ENCODE measurements at regions not wholly inside any gene's neighbourhood (a gene's known extent, or its start where the extent isn't known, plus 50 kb on each side); places are given as distances from the start of the nearest gene placed in this dataset.
"Not testable (repeated sequence)": the region's sequence is repeated elsewhere in the genome, so short reads cannot be mapped to it uniquely, and the experiment has no call there.

DNA sequence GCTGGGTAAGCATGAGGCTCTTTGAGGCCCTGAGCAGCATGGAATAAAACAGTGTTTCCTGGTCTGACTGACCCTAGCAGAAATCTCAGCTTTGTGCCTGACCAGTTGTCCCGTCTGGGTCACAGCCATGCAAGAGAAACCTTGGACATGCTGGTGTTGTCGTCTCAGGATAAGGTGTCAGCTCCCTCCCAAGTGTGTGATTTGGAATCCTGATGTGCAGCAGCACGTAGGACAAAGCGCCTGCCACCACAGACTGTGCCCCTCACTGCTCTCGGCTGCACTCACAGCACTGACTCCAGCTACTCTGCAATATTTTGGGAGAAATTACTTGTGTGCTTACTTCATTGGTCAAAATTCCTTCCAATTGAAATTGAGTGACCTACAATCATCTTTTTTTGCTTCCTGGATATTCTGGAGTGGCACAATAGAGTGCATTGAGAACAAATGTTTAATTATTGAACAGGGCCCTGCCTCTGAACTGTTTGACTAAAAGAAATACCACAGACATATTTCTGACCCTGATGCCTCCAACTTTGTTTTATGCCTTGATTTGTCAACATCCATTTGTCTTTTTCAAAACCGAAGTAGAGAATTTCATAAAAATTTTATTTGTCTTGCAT, 352.4 kb downstream of the SOCS6 start:
- no peak for DNase-seq

DNA sequence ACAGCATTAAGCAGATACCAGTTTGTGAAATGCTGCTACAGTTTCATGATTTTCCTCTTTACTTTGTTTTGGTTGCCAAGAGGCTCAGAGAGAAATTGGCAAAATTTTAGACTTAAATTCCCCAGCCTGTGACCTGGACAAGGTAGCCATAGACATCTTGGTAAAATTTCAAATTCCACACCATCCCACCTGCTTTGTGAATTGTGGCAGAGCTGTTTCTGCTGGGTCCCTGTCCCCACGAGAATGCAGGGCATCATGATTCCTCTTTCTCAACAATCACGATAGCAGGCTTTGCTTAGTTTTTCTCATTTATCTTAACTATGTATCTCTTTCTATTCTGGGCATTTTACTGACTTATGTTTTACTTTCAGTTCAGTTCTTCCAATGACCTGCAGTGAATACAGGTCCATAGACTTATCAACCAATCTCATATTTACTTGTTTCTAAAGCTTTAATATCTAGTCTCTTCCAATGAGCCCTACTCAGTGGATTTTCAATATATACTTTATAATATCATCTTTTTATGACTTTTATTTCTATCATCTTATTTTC, 351.6 kb downstream of the SOCS6 start:
- no peak for DNase-seq

GRCh38 chr18:70636991-70637390, 348.1 kb downstream of the SOCS6 start:
- DNase-seq = no peak

DNA sequence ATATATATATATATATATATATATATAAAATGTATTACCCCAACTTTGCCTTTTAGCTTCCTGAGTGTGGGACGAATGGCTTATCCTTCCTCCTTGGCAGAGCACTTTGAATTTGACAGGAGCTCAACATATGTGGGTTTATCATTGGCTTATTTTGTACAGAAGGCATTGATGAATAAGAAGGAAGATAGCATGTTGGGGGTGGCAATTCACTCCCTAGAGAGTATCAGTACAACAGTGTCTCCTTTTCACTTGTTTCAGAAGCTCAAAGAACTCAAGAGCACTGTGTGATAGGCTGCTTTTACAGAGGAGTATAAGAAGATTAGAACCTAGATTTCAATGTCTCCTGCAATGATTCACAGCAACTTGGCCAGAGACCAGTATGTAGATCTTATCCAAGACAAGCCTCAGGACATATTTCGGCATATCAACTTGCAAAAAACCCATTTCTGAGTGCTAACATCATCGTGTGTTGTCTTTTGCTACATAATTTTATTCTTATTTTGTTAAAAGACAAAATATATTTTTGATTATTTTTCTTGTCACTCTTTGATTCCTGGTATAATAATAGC, 345.8 kb downstream of the SOCS6 start:
- DNase-seq = no peak

- DNase-seq = peak; percentile 33
These were observed 338.4 kb downstream of the SOCS6 start for GRCh38 chr18:70627182-70627802.

GRCh38 chr18:70622622-70623419, 334.0 kb downstream of the SOCS6 start:
- DNase-seq = peak; percentile 28

- peak; percentile 65 for DNase-seq
These were observed 332.9 kb downstream of the SOCS6 start for GRCh38 chr18:70621710-70622109.

GRCh38 chr18:70620837-70621612, 332.2 kb downstream of the SOCS6 start:
- no peak for DNase-seq

- no peak for DNase-seq
These were observed 328.3 kb downstream of the SOCS6 start for GRCh38 chr18:70617020-70617763.

DNA sequence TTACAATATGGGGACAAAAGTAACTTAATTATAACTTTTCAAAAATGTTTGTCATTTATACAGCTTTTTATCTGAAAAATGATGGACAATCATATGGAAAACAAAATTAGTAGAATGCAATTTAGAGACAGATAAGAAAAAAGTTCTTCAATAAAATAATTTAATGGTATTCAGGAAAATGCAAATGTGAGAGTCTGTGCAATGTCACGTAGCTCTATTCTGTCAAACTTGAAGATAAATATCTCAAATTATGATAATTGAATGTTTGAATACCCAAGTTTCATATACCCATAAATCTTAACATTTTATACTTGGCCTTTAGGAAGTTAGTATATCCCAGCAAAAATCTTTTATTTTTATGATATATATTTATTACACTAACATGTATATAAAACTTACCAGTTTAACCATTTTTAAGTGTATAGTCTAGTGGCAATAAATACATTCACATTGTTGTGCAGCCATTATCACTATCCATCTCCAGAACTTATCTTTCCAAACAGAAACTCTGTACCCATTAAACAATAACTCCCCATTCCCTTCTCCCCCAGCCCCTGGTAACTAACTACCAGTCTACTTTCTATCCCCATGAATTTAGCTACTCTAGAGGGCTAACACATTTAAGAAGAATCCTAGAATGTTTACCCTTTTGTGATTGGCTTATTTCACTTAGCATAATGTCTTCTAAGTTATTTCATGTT, 311.5 kb downstream of the SOCS6 start:
- DNase-seq = no peak

DNA sequence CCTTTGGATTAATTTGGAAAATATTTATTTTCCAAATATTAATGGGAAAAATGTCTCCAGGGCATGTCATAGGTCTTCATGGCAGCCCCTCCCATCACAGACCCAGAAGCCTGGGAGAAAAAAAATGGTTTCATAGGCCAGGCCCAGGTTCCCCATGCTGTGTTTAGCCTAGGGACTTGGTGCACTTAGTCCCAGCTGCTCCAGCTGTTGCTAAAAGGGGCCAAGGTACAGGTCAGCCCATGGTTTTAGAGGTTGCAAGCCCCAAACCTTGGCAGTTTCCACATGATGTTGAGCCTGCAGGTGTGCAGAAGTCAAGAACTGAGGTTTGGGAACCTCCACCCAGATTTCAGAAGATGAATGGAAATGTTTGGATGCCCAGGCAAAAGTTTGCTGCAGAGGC, 309.6 kb downstream of the SOCS6 start:
- DNase-seq = no peak

DNA sequence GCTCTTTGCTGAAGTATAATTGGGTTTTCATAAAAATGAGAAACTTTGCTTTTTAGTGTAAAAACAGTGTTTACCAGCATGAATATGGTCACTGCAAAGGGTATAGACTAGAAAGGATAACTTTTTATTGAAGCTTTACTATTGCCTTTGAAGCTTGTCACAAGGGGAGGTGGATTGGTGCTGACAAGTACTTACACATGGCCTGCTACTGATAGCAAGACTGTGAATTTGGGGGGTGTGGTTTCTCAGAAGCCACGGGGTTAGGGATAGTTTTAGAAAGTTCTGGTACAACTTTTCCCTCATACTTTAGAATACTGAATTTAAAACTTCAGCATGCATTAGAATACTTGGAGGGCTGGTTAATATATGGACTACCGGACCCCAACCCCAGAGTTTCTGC, 294.1 kb downstream of the SOCS6 start:
- no peak for DNase-seq

DNA sequence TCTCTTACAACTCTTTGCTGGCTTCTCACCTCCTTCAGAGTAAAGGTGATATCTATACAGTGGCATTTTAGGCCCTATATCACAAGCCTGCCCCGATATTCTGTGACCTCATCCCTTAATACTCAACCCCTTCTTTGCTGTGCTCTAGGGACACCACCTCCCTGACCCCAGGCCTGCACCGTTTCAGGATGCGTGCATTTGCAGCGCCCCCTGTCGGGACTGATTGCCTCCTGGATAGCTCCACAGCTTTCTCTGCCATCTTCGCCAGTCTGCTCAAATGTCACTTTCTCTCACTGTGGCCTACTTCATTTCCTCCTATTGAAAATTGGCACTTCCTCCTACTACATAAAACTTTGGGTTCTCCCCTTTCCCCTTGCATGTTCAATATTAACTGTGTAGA, 289.6 kb downstream of the SOCS6 start:
- DNase-seq = peak; percentile 61

- DNase-seq = no peak
These were observed 288.2 kb downstream of the SOCS6 start for GRCh38 chr18:70577023-70577420.

DNA sequence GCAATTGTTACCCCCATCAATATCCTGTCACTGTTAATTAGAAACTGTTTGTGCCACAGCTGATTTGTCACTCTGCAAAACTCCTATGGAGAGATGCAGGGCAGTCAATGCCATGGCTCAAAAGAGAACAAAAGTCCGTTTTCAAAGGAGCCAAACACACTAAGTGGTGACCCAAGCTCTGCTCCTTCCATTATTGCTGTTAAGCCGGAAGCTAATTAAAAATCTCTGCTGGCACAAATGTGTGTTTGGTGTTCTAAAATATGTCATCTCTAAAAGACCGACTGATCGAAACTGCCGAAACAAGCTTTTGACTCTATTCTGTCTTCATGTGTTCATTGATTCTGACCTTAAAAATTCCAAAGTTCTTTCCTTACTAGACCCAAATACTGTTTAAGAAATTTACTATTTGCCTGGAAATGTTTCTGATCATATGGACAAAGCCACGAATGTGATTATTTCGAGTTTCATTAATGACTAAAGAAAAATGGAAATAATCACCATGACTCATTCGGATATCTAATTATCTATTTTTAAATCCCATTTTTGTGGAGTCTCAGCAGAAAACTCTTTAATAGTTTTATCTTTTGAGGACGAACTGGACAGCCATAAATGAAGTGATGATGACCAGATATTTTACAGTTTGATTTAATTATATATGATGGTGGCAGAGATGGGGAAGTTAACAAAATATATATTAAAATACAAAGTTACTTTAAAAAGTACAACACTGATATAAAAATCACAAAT, 287.6 kb downstream of the SOCS6 start:
- no peak for DNase-seq

DNA sequence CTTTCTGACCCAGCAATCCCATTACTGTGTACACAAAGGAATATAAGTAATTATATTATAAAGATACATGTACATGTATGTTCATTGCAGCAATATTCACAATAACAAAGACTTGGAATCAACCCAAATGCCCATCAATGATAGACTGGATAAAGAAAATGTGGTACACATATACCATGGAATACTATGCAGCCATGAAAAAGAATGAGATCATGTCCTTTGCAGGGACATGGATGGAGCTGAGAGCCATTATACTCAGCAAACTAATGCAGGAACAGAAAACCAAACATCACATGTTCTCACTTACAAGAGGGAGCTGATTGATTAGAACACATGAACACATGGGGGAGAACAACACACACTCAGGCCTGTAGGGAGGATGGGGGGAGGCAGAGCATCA, 286.1 kb downstream of the SOCS6 start:
- DNase-seq = not testable (repeated sequence)

- DNase-seq = not testable (repeated sequence)
These were observed 280.8 kb downstream of the SOCS6 start for GRCh38 chr18:70569647-70570046.

DNA sequence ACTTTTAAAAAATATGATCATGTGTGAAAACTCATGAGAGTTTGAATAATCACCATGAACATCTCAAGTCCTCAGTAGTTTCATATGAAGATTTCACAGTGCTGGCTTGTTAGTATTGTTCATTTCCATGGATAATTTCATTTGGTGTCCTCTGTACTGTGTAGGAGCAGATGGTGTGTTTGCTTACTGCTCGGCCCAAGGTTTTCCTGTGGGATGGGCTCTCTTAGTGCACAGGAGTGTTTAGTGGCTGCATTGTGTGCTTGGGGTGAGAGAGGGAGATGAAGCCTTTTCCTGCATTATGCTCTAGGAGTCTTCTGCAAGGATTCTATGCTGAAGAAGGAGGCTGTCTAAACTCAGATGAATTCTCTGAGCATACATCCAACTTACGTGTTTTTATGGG, 270.6 kb downstream of the SOCS6 start:
- peak; percentile 93 for DNase-seq

DNA sequence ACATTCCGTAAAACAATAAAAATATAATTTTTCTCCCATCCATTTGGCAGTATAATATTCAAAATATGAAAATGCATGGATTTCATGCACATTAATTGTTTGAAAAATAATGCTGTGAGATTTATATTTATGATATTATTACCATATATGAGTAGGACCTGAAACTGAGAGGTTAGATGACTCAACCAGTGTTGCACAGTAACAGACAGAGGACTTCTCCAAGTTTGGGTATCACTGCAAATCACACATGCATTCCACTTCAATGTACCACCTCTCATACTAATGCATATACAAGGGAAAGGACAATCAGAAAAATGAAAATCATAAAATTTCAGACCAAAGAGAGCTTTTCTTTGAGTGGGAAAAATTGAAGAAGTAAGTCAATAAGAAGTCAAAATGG, 269.5 kb downstream of the SOCS6 start:
- DNase-seq = no peak

DNA sequence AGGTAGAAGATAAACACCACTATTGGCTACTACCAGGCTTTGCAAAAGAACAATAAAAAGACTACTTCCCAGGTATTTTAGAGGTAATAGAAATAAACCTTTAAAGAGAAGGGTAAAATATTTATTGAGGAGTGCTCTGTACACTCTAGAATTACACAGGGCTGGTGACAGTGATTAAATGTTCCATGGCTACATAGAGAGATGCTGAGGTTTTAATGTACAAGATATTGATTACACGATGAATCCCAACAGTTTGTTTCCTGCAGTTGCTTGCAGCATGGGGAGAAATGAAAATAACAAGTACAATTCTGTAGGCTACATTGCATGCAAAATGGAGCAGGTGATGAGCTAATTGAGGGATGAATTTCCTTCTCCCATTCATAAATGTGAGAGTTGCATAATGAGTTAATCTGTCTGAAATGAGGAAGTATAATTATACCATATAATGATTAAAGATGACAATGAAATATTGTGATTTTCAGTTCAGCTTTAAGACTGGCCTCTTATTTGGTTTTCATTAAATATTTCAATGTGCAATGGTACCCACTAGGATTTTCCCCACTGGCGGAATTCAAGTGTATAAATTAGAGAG, 266.1 kb downstream of the SOCS6 start:
- peak; percentile 94 for DNase-seq
